COLO829 (cell line): ENCODE measurements at regions not wholly inside any gene's neighbourhood (a gene's known extent, or its start where the extent isn't known, plus 50 kb on each side); places are given as distances from the start of the nearest gene placed in this dataset.
A peak's percentile ranks its signal among the peaks of the same experiment; 100 is the strongest.

ENCODE experiments used
- DNase-seq: peaks from one replicate; pipeline ENCODE4 v3.0.0; 2012; ENCODE audit warnings: low spot score

- DNase-seq = peak; percentile 53
Measured at GRCh38 chr12:87841935-87842334, 187.3 kb downstream of the C12orf50 start.

DNA sequence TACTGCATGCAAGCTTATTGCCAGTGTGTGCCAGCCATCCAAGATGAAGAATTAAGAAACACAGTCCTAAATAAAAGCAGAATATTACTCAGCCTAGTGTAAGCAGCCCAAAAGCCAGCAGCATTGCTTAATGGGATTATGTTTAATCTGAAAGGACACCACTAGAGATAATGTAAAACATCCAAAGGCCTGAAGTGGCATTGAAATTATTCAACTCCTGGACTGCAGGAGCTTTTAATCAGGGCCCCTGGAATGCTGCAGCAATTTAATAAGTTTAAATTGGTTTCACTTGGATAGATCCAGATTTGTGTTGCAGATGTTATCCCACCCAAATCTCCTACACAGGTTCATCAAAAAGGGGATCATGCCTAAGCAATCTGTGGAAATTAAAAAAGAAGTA, 193.0 kb downstream of the C12orf50 start:
- DNase-seq = no peak

GRCh38 chr12:87828382-87828973, 200.7 kb downstream of the C12orf50 start:
- DNase-seq = no peak

- peak; percentile 28 for DNase-seq
Measured at GRCh38 chr12:87827638-87828264, 201.4 kb downstream of the C12orf50 start.

DNA sequence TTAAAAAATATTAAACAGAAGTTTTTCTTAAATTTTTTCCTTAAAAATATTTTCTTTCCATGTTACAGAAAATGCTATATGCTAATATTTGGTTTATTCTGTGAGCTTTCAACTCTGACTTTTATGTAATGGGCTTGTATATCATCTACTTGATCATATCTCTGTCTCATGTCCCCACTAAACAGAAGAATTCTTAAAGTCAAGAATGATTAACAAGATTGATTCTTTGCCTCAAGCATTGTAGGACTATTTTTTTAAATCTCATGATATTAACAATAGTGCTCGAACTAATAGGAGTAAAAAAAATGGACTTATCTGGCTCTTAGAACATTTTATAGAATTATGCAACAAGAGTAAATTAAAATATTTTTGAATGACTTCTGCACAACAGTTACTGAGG, 206.3 kb downstream of the C12orf50 start:
- DNase-seq = no peak

GRCh38 chr12:87820524-87821202, 208.5 kb downstream of the C12orf50 start:
- no peak for DNase-seq

GRCh38 chr12:87818441-87818840, 210.8 kb downstream of the C12orf50 start:
- DNase-seq = no peak

DNA sequence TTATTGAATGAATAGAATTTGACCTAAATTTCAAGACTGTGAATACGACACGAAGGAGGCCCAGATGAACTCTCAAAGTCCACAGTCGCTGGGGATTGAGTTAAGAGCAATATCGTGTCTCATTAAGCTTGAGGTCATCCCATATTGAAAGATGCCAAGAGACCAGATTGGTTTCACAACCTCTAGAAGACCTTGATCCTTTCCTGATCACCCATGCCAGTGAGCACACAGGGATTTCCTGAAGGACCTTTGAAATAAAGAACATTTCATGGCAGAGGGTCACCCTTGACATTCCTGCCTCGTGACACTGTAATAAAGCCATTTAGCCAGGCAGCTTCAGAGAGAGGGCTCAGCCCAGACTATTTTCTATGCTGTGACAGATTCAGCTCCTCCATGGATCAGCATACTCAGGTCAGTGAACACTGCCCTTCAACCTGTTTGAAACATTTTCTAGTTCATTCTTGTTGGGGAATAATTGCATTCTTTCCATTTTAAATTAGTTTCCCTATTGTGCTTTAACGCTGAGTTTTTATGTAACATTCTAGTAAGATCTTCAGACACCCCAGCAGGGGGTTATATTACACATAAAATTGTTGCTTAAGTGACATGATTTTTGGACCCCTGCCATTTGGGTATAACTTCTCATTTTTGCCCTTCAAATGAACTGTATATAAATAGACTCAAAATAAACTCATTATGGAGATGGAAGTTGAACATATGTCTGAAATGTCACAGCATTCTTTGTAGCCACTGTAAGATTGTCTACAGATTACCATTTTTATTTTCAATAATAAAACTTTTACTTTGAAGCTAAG, 213.2 kb downstream of the C12orf50 start:
- DNase-seq = no peak

DNA sequence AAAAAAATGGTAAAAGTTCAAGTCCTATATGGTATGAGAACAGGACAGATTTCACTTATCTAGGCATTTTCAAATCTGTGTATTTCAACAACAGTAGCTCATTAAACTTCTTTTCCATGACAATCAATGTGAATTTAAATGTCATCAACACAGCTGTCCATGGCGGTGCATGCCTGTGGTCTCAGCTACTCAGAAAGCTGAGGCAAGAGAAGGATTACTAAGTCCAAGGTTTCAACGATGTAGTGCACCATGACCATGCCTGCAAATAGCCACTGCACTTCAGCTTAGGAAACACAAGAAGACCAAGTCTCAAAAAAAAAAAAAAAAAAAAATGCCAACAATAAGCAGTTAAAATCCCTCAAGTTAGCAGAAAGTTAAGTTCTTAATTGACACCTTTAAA, 214.6 kb downstream of the C12orf50 start:
- DNase-seq = no peak

DNA sequence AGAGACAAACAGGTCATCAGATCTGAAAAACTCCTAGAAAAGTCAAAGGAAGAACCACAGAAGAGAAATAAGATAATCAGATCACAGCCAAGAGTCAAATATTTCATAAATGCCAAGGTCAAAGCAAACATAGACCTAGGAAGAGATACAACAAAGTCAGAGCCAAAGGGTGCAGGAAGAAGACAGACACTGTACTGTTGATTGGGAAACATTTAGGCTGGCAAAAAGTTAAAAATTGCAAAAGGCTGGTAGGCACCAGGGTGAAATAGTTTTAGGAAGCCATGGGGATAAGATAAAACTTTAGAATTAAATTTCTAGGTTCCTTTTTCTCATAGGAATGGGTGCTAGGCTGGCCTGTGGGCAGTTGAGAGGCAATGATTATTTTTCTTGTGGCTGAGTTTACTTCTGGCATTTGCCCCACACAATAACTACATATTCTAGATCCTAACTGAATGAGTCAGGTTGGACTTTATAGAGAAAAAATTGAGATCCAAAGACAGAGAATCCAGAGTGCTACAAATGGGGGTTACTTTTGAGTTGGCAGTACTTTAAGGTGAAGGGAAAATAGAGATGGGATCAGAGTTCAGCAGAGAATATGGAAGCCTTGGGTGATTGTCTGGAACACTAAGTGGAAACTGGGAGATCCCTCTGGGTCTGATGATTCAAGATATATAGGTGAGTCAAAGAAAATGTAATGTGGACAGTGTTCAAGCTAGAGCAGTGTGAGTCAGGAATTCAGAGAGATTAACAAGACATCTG, 215.5 kb downstream of the C12orf50 start:
- DNase-seq = no peak

DNA sequence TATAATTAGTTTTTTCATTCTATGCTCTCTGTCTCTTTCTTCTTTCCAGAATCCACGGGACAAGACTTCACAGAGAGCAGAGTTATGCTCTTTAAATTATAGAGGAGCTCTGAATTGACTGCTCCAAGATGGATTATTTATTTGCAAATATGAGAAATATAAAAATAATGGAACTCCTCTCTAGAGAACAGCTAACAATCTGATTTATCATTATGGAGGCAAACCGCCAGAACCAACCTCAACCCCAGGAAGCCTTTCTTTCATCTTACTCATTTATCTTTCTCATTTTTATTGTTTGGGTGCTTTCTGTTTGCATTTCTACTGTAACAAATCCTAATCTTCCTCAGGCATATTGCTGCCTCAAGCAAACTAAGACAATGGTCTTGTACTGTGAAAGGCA, 216.5 kb downstream of the C12orf50 start:
- DNase-seq = no peak

GRCh38 chr12:87812030-87812429, 217.2 kb downstream of the C12orf50 start:
- peak; percentile 16 for DNase-seq

DNA sequence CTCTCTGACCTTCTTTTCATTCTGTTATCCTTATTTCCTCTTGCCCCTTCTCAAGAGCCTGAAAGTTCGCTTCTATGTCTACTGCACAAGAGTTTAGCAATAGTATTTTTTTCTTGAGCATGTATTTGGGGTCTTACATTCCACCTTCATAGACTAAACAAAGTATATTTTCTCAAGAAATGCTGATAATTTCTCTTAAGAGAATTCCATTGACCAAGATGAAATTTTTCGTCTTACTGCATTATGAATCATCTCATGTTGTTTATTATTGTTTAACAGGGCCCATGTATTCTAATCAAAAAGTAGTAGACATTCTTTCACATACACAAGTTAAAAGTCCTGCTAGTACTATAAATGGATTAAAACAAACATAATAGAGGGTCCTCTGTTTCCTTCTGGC, 219.3 kb downstream of the C12orf50 start:
- DNase-seq = no peak

DNA sequence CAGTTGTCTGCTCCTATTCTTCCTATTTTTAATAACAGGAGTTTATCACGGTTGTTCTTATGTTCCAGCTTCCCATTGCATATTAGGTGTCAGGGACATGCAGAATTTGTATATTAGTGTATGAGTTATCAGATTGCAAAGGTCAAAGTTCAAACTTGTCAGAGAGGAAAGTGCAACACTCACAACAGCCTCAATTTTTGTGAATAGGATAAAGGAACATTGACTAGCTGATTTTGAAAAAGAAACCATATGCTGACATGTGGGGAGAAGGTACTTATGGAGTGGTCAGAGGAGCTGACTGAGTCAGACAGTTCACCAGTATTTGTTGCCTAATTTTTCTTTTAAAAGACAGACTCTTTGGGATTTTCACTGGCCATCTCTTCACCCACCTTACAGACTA, 222.1 kb downstream of the C12orf50 start:
- DNase-seq = no peak

DNA sequence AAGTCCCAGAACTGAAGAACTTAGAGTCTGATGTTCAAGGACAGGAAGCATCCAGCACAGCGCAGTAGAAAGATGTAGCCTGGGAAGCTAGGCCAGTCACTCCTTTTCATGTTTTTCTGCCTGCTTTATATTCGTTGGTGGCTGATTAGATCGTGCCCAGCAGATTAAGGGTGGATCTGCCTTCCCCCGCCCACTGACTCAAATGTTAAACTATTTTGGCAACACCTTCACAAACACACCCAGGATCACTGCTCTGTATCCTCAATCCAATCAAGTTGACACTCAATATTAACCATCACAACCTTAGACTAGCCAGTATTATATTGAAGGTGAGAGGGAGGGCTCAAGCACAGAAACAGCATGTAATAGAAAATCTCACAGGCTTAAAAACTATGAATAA, 222.9 kb downstream of the C12orf50 start:
- no peak for DNase-seq

DNA sequence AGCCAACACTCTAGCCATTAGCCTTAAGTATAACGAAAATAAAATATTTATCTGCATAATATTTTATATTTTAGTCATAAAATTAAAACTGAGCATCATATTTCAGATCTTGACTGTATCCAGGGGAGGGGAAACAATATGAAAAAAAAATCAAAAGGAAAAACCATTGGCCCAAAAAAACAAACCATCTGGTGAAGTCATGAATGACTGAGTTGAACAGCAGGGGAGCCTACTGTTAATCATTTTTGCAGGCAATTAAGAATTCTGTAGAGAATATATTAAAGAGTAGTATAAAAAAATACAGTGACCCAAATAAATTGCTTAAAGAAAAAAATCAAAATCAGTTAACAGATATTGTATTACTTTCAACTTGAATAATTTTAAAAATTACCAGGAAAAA, 224.8 kb downstream of the C12orf50 start:
- DNase-seq = no peak

DNA sequence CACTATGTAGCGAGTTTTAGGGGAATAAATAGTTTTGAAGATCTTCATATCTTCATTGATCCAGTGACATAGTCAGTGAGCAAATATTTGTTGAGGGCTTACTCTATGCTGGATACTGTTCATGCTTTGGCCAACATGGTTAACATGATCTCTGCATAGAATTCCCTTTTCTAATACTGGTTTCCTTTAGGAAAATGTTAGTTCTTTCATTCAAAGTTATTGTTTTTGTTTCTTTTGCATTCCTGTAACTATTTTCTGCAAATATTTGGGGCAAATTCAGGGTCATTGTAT, 226.5 kb downstream of the C12orf50 start:
- no peak for DNase-seq

GRCh38 chr12:87801860-87802720, 227.1 kb downstream of the C12orf50 start:
- no peak for DNase-seq

DNA sequence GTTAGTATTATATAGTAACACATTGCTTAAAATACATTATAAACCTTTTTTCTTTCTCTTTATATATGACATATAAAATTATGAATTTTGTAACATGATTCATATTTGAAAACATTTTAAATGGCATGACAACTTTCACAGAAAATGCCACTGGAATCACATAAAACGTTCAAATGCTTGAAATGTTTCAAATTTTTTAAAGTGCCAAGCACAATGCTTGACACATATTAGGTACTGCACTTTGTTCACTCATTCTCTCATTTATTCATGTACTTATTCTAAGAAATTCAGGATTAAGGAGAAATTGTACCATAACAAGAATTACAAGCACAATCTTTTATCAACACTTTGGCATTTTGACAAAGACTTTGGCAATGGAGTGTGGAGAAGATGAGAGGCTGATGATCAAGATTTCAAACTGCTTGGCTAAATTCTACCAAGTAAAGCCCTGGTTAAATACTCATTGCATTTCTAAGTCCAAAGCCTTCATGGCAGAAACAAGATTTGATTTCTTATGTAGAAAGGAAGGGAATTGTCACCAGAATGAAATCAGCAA, 232.2 kb downstream of the C12orf50 start:
- DNase-seq = no peak

DNA sequence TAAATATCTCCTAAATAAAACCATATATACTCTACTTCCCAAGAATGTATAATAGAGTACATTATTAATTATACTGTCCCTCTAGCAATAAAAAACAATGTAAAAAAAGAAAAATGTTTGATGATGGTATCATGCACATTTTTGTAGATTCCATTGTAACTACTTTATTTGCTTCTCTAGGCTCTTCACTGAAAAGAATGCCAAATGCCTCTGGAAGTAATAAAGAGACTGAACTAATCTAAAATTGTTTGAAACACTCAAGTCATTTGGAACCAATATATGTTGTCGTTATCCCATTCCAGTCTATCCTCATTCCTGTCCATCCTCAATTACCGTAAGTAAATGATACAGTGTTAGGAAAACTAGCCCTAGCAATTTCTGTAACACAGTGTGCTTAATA, 233.6 kb downstream of the C12orf50 start:
- no peak for DNase-seq

DNA sequence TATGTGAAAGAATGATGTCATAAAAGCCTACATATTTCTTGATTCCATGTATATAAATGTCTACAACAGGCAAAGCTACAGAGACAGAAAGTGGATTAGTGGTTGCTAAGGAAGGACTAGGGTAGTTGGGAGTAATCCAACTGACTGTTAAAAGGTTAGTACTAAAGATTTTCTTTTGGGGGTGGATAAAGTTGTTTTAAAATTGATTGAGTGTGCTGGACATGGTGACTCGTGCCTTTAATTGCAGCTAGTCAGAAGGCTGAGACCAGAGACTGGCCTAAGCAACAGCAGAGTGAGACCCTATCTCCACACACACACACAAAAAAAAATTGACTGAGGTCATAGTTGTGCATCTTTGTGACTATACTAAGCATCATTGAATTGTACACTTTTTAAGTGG, 234.3 kb downstream of the C12orf50 start:
- DNase-seq = no peak
